OCI-LY1 (cell line): ENCODE measurements at regions not wholly inside any gene's neighbourhood (a gene's known extent, or its start where the extent isn't known, plus 50 kb on each side); places are given as distances from the start of the nearest gene placed in this dataset.

Source experiments
- H2AFZ ChIP-seq: fragments of 200-600 bp; sonication (generic), shearing (Covaris generic); 2 replicates; pipeline ENCODE4 v1.6.0; 2014; ENCODE audit warnings: antibody characterized with exemption, mild to moderate bottlenecking, low read length
- H3F3A ChIP-seq: fragments of 200-600 bp; sonication (generic), shearing (Covaris generic); 2 replicates; pipeline ENCODE4 v1.6.0; 2014; ENCODE audit warnings: mild to moderate bottlenecking, antibody characterized with exemption, low read length, moderate library complexity; ENCODE audit not compliant: insufficient read depth
- H3K27ac ChIP-seq: fragments of 200-600 bp; sonication (generic); 2 replicates; pipeline ENCODE4 v1.5.1; 2014; ENCODE audit warnings: low read length, mixed run types, mild to moderate bottlenecking, low read depth; ENCODE audit not compliant: poor library complexity, severe bottlenecking
- H3K27me3 ChIP-seq: fragments of 200-600 bp; sonication (generic); 2 replicates; pipeline ENCODE4 v1.6.0; 2014; ENCODE audit warnings: antibody characterized with exemption, mild to moderate bottlenecking, low read length, moderate library complexity; ENCODE audit not compliant: insufficient read depth
- H3K36me3 ChIP-seq: fragments of 200-600 bp; sonication (generic); 2 replicates; pipeline ENCODE4 v1.6.1; 2014; ENCODE audit warnings: mild to moderate bottlenecking, antibody characterized with exemption, low read length, moderate library complexity, mixed read lengths; ENCODE audit not compliant: insufficient read depth
- H3K4me1 ChIP-seq: fragments of 200-600 bp; sonication (generic); 2 replicates; pipeline ENCODE4 v1.5.1; 2014; ENCODE audit warnings: mild to moderate bottlenecking, low read length, moderate library complexity; ENCODE audit not compliant: insufficient read depth, severe bottlenecking
- H3K4me2 ChIP-seq: fragments of 200-600 bp; sonication (generic), shearing (Covaris generic); 2 replicates; pipeline ENCODE4 v1.6.1; 2014; ENCODE audit warnings: low read length
- H3K4me3 ChIP-seq: fragments of 200-600 bp; sonication (generic); 2 replicates; pipeline ENCODE4 v1.5.1; 2014; ENCODE audit warnings: low read length, low read depth, mild to moderate bottlenecking, mixed read lengths; ENCODE audit not compliant: poor library complexity, severe bottlenecking
- H3K79me2 ChIP-seq: fragments of 200-600 bp; shearing (Covaris generic); 2 replicates; pipeline ENCODE4 v1.6.1; 2016; ENCODE audit warnings: mixed run types, low read length, mixed read lengths; ENCODE audit not compliant: insufficient read depth
- H3K9ac ChIP-seq: fragments of 200-600 bp; sonication (generic), shearing (Covaris generic); 2 replicates; pipeline ENCODE4 v1.6.1; 2014; ENCODE audit warnings: mild to moderate bottlenecking, low read length, mixed read lengths
- H3K9me2 ChIP-seq: fragments of 200-600 bp; sonication (generic), shearing (Covaris generic); 2 replicates; pipeline ENCODE4 v1.6.1; 2014; ENCODE audit warnings: low read depth, mild to moderate bottlenecking, low read length, mixed read lengths
- H3K9me3 ChIP-seq: fragments of 200-600 bp; shearing (Covaris generic); 2 replicates; pipeline ENCODE4 v1.6.1; 2014; ENCODE audit warnings: low read length, mixed read lengths
- H4K20me1 ChIP-seq: fragments of 200-600 bp; sonication (generic), shearing (Covaris generic); 2 replicates; pipeline ENCODE4 v1.6.0; 2016; ENCODE audit warnings: mild to moderate bottlenecking, low read length; ENCODE audit not compliant: insufficient read depth
- EZH2 ChIP-seq: fragments of 200-600 bp; sonication (generic), shearing (Covaris generic); IDR thresholded peaks from 2 replicates; pipeline ENCODE4 v1.8.0; 2017; ENCODE audit warnings: borderline replicate concordance, mixed run types, mild to moderate bottlenecking, antibody characterized with exemption, low read length, moderate library complexity, mixed read lengths
- TF ChIP-seq, protein P1 (sequence below): fragments of 200-600 bp; sonication (generic), shearing (Covaris generic); IDR thresholded peaks from 2 replicates; pipeline ENCODE4 v1.5.1; 2017; ENCODE audit warnings: mild to moderate bottlenecking, antibody characterized with exemption, low read length, moderate library complexity, mixed read lengths

DNA sequence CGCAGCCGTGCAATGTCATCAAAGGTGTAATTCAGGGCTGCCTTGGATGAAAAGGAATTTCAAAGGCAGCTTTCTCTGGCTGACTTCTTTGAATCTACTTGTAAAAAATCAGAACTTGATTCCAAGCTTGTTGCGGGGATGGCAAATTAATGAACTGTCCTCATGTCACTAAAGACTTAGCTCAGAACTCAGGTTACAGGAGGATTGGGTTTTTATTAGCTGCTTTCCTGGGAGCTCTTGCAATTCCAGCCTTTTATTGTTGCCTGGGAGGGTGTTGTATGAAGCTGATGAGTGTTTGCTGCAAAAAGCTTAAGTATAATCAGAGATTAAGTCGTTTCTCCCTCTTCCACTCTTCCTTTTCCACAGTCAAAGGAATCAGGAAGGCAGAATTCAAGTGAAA lies 113.0 kb upstream of the CDH4 start:
- Histone ChIP-seq H3K9ac (no peak overlapping the region), H3K4me3 (no peak overlapping the region), H3K9me3 (no peaks in the 10 kb centered on the region), H3K9me2 (no peaks in the 10 kb centered on the region), H3K4me1 (no peaks in the 10 kb centered on the region), H3F3A (no peaks in the 10 kb centered on the region), H3K36me3 (no peaks in the 10 kb centered on the region), H3K79me2 (no peaks in the 10 kb centered on the region), H3K27me3 (no peaks in the 10 kb centered on the region), H3K4me2 (no peak overlapping the region), H3K27ac (no peak overlapping the region), H2AFZ (no peak overlapping the region), H4K20me1 (no peaks in the 10 kb centered on the region)
- no peak for TF ChIP-seq EZH2
- TF ChIP-seq, protein P1, sequence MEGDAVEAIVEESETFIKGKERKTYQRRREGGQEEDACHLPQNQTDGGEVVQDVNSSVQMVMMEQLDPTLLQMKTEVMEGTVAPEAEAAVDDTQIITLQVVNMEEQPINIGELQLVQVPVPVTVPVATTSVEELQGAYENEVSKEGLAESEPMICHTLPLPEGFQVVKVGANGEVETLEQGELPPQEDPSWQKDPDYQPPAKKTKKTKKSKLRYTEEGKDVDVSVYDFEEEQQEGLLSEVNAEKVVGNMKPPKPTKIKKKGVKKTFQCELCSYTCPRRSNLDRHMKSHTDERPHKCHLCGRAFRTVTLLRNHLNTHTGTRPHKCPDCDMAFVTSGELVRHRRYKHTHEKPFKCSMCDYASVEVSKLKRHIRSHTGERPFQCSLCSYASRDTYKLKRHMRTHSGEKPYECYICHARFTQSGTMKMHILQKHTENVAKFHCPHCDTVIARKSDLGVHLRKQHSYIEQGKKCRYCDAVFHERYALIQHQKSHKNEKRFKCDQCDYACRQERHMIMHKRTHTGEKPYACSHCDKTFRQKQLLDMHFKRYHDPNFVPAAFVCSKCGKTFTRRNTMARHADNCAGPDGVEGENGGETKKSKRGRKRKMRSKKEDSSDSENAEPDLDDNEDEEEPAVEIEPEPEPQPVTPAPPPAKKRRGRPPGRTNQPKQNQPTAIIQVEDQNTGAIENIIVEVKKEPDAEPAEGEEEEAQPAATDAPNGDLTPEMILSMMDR = no peak

GRCh38 chr20:61140576-61140975 lies 111.5 kb upstream of the CDH4 start:
- no peak for TF ChIP-seq EZH2
- TF ChIP-seq, protein P1 = no peak
- Histone ChIP-seq H3K36me3 (no peaks in the 10 kb centered on the region), H3K4me1 (no peaks in the 10 kb centered on the region), H3F3A (no peaks in the 10 kb centered on the region), H3K4me3 (no peak overlapping the region), H3K79me2 (no peaks in the 10 kb centered on the region), H3K9me3 (no peaks in the 10 kb centered on the region), H3K4me2 (no peak overlapping the region), H2AFZ (no peak overlapping the region), H4K20me1 (no peaks in the 10 kb centered on the region), H3K9ac (no peak overlapping the region), H3K9me2 (no peaks in the 10 kb centered on the region), H3K27me3 (no peaks in the 10 kb centered on the region), H3K27ac (no peak overlapping the region)

DNA sequence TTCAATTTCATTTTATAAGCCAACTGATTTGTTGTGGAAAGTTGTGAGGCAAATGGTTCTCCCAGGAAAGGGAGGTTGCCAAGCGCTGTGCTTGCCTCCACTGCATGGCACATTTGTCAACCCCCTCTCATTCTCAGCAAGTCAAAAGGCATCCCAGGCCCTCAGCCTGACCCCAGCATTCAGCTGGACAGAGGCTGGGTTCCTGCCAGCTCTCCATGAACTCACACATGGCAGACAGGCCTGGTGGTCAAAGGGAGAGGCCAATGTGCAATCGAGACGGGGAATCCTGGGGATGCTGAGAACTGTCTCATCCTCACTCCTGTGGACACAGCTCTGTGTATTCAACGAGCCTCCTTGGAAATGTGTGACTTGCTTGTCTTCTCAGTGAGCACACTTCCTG lies 106.0 kb upstream of the CDH4 start:
- H3K9ac ChIP-seq = no peak overlapping the region
- H3K4me1 ChIP-seq = no peaks in the 10 kb centered on the region
- H2AFZ ChIP-seq = no peak overlapping the region
- no peak overlapping the region for H3K4me2 ChIP-seq
- H3K9me3 ChIP-seq = no peaks in the 10 kb centered on the region
- no peaks in the 10 kb centered on the region for H3K27me3 ChIP-seq
- H4K20me1 ChIP-seq = no peaks in the 10 kb centered on the region
- no peak for TF ChIP-seq EZH2
- TF ChIP-seq, protein P1 = no peak
- H3F3A ChIP-seq = no peaks in the 10 kb centered on the region
- no peaks in the 10 kb centered on the region for H3K36me3 ChIP-seq
- no peaks in the 10 kb centered on the region for H3K79me2 ChIP-seq
- no peak overlapping the region for H3K27ac ChIP-seq
- H3K9me2 ChIP-seq = no peaks in the 10 kb centered on the region
- no peak overlapping the region for H3K4me3 ChIP-seq
